Activated gamma-delta T cell treated with Interleukin-2 at 50 U/mL for 16 hours (primary cell): ENCODE measurements at regions not wholly inside any gene's neighbourhood (a gene's known extent, or its start where the extent isn't known, plus 50 kb on each side); places are given as distances from the start of the nearest gene placed in this dataset.
"Not testable (repeated sequence)": the region's sequence is repeated elsewhere in the genome, so short reads cannot be mapped to it uniquely, and the experiment has no call there.

Experiments
- DNase-seq: peaks from one replicate; pipeline ENCODE4 v3.0.0-alpha.2; 2020

DNA sequence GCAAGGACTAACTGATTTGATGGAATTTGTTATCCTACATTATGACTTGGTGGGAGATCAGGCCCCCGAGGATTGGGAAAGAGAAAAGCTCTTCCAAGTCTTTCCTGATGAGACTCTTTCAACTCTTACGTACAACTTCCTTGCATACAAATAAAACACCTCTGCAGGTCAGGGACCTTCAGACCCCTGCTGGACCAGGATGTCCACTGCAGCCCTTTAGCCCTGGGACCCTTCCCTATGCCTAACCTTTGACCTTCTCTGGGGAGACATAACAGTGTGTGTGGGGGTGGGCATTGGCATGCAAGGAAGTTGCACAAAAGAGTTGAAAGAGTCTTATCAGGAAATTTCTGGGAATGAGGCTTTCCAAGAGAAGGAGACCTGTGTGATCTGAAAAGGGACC is 859.4 kb downstream of the TYW1 start:
- DNase-seq = no peak

DNA sequence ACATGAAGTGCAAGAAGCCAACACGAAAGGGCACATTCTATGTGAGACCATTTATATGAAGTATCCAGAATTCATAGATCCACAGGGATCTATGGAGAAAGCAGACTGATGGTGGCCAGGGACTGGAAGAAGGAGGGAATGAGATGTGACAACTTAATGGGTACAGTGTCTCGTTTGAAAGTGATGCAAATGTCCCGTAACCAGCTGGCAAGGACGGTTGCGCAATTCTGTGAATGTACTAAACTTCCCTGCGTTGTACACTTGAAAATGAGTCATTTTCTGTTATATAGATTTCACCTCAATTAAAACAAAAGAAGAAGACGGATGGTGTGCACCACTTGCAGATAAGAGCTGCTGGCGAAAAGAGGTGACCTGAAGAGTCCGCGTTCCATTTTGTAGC is 861.1 kb downstream of the TYW1 start:
- no peak for DNase-seq

DNA sequence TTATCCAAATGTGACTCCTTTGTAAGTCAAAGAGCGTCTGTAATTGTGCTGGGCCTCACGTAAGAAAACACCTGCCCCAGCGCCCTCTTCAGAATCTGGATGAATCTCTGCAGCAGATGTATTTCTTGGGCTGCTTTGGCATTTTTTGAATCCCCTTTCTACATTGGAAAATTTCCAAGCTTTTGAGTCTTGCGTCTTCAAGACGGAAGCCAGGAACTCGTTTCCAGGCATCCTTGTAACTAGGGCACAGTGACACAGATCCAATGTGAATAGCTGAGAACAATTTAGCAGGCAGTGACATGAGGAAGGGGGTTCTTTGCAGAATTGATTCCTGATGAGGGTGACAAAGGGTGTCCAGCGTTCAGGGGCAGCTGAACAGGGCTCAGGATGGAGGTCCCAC is 862.3 kb downstream of the TYW1 start:
- no peak for DNase-seq

DNA sequence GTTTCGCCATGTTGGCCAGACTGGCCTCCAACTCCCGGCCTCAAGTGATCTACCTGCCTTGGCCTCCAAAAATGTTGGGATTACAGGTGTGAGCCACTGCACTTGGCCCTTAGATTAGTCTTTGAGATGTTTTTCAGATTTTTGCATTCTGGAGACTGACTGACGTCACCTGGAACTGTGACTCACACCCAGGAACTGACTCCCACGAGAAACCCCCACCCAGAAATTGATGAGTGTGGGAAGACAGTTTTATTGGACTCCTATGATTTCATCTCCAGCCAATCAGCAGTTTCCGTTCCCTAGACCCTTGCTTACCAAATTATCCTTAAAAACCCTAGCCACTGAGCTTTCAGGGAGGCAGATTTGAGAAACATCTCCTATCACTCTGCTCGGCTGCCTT is 867.3 kb downstream of the TYW1 start:
- DNase-seq = no peak

DNA sequence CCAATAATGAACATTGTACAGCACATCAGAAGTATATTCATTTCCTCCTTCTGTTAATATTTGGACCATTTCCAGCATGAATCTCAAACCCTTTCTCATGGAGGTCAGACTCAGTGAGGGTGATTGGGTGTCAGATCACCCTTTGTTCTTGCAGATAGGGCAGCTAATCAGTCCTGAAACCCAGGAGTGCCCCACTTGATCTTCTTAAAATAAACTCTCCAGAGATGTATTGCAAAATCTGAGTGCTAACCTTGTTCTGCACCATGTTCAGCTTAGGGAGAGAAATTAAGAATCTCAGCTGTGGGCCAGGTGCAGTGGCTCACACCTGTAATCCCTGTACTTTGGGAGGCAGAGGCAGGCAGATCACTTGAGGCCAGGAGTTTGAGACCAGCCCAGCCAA is 869.4 kb downstream of the TYW1 start:
- DNase-seq = no peak

DNA sequence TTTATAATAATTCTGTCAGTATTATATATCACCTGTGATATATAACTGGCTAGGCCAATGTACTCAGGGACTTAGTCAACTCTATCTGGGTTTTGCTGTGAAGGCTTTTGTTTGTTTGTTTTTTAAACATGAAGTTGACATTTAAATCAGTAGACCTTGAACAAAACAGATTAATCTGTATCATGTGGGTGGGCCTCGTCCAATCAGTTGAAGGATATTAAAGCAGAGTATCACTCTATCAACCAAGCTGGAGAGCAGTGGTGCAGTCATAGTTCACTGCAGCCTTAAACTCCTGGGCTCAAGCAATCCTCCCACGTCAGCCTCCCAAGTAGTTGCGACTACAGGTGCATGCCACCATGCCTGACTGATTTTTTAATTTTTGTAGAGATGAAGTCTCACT is 870.2 kb downstream of the TYW1 start:
- no peak for DNase-seq

DNA sequence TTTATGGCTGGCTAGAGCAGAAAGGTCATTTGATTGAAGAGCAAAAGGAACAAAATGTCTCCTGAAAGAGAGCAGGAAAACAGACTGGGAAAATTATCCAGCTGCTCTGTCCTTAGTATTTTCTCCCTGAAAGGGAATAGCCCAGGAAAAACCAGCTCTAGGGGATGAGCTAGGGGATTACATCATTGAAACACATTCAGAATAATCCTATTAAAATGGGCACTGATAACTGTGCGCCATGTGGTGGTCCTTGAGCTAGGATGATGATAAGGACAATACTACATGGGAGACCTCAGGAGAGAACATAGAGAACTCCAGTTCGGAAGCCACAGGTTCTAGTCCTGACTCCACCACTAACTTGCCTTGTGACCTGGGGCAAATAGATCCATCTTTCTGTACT is 873.8 kb downstream of the TYW1 start:
- no peak for DNase-seq

DNA sequence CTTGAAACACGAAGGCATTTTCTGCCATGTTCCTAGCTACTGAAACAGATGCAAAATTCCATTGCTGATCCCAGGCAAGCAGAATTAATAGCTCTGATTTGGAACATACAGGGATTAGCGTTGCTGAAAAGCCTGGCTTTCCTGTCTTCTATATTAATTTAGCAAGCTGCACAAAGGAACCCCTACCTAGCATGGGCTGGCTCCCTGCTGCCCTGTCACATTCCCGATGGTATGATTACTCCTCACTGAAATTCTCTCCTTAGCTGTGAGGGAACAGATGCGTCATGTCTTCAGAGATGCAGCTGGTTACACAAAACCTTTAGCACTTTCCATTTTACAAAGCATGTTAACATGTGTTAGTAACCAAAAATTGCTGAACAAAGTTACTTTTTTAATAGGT is 878.9 kb downstream of the TYW1 start:
- no peak for DNase-seq

DNA sequence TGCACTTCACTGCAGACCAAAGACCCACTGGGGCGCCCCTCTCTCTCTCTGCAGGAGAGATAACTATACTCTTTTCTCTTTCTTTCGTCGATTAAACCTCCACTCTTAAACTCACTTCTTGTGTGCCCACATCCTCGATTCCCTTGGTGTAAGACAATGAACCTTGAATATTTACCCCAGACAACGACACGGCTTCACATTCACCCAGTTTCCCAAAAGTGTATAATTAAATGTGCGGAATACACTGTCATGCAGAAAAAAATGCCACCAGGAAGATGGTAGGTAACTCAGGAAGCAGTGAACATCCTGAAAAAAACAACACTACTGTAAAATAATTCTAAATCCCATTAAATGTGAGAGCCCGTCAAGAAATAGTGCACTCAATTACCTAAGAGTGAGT is 882.2 kb downstream of the TYW1 start:
- DNase-seq = no peak

DNA sequence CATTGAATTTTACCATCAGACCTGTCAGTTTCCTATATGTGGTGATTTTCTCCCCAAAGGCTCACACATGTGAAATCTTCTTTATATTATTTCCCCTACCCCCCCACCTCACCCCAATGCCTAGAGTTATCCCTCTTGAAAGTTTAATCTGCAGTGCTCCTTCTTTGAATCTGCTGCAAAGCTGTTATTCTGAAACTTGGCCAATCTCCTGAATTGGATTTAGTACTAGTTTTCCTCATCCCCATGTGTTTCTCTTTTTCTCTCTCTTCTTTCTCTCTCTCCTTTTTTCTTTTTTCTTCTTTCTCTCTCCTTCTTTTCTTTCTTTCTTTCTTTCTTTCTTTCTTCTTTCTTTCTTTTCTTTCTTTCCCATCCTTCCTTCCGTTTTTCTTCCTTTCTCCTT is 886.2 kb downstream of the TYW1 start:
- no peak for DNase-seq

DNA sequence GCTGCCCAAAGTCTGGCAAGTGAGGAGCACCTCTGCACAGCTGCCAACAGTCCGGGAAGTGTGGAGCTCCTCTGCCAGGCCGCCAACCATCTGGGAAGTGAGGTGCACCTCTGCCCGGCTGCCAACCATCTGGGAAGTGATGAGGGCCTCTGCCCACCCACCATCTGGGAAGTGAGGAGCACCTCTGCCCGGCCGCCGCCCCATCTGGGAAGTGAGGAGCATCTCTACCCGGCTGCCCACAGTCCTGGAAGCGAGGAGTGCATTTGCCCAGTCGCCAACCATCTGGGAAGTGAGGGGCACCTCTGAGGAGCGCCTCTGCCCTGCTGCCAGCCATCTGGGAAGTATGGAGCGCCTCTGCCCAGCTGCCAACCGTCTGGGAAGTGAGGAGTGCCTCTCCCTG is 893.7 kb downstream of the TYW1 start:
- no peak for DNase-seq

DNA sequence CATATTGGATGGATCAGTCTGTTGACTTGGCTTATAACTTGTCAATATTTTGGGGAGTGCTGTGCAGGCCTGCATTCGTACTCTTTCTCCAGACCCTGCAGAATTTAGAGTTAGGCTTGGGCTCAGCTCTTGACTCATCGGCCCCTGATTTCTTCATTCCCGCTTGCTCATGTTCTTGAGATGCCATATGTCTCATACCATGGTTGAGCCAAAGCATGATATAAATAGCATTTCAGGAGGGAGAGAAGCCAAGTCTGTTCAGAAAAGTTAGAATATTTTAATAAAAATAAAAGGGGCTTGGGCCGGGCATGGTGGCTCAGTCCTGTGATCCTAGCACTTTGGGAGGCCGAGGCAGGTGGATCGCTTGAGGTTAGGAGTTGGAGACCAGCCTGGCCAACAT is 898.1 kb downstream of the TYW1 start:
- no peak for DNase-seq

DNA sequence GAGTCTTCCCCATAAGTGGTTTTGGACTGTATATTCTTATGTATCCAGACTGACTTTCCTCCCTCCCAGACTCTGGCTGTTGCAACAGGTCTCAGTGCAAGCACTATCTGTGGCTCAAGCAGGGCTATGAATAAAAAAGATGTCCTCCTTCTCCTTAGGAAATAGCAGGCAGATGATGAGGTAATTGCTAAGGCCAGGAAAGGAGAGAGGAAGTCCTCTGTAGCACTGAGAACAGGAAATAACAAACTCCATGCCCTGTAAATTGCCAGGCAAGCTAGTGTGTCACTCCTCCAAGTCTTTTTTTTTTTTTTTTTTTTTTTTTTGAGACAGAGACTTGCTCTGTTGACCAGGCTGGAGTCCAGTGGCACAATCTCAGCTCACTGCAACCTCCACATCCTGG is 900.1 kb downstream of the TYW1 start:
- no peak for DNase-seq

DNA sequence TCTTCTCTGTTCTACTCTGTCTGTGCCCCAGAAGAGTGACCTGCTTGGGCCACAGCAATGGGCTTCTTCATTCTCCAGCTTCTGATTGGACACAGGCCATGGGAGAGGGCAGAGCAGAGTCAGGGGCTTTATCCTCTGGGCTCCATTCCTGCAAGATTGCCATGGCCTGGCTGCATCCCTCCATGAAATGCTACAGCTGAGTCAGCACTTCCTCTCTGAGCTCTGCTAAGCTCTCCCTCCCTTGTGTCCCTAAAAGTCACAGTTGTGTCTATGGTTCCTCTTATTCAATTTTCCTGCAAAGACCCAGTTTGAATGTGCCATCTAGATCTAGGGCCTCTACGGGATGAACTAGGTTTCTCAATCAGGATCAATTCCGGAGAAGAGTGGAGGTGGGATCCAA is 903.8 kb downstream of the TYW1 start:
- no peak for DNase-seq

DNA sequence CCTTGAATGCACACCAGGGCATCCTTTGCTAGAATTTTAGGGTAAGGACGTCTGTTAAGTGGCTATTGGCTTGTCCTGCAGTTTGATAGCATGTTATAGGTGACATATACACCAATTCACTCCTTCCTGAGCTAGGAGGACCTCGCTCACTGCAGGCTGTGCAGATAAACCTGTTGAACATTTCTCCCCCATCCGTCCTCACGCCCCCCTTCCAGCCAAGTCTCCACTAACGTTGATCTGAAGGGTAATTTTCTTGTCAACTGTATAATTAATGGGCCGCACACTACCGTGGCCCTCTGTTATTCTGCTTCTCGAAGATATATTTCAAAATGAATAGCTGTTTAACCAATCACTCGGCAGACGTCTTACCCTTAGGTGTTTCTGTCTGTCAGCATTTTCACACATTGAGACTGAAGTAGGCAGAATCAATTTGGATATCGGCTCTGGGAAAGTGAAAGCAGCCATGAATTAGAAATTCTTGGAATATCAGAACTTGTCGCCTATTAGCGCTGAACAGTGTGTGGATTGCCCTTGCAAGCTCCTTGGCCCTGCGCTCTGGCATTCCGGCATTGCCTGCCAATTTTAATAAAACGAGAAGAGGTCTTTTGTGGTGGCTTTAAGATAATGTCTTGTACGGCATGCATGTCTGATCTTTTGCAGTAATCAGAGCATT is 905.3 kb downstream of the TYW1 start:
- no peak for DNase-seq

DNA sequence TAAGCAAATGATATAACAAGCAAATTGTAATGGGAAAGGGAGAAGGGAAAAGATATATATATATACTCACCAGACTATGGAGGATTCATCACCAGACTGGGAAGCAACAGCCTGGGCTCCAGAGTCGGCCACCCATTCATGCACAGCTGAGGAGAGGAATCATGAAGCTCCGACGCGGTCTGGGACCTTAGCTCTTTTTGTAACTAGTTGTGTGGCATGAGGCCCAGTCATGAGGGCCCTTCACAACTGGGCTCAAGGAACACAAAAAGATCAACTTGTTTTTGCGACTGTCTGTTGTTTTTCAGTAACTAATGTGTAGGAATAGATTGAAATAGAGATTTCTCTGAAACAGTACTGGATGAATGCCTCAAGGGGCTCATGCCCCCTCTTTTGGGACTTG is 911.2 kb downstream of the TYW1 start:
- DNase-seq = no peak

DNA sequence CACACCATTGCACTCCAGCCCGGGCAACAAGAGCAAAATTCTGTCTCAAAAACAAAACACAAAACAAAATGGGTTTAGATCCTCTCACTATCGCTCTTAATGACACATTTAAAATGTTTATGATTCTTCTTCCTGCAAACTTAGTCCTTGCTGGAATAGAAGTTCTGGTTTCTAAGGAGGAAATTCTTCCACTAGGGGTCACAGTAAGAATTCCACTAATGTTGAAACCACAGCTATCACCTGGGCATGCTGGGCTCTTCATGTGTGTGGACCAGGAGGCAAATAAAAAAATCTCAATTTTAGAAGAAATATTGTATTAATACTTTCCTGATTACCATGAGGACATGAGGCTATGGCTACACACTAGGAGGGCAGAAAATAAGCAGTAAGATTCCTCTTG is 915.8 kb downstream of the TYW1 start:
- no peak for DNase-seq

DNA sequence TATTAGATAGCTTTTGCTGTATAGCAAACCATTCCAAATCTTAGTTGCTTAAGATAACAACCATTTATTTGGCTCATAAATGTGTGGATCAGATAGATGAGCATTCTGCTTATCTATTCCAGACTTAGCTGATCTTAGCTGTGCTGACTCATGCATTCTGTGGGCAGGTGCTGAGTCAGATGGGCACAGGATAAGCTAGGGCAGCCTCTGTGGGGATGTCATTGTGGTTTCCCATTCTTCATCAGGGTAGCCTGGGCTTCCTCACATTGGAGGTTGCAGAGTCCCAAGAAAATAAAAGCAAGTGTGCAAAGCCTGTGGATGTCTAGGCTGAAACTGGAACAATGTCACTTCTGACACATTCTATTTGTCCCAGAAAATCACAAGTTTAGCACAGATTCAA is 917.0 kb downstream of the TYW1 start:
- no peak for DNase-seq

DNA sequence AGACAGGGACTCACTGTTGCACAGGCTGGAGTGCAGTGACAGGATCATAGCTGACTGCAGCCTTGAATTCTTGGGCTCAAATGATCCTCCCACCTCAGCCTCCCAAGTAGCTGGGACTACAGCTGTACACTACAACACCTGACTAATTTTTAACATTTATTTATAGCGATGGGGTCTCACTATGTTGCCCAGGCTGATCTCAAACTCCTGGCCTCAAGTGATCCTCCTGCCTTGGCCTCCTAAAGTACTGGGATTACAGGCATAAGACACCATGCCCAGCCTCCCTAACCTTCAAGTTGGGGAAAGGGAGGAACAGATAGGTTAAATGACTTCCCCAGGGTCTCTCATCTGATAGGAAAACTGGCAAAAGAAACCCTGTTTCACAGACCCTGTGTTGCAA is 919.5 kb downstream of the TYW1 start:
- DNase-seq = not testable (repeated sequence)

DNA sequence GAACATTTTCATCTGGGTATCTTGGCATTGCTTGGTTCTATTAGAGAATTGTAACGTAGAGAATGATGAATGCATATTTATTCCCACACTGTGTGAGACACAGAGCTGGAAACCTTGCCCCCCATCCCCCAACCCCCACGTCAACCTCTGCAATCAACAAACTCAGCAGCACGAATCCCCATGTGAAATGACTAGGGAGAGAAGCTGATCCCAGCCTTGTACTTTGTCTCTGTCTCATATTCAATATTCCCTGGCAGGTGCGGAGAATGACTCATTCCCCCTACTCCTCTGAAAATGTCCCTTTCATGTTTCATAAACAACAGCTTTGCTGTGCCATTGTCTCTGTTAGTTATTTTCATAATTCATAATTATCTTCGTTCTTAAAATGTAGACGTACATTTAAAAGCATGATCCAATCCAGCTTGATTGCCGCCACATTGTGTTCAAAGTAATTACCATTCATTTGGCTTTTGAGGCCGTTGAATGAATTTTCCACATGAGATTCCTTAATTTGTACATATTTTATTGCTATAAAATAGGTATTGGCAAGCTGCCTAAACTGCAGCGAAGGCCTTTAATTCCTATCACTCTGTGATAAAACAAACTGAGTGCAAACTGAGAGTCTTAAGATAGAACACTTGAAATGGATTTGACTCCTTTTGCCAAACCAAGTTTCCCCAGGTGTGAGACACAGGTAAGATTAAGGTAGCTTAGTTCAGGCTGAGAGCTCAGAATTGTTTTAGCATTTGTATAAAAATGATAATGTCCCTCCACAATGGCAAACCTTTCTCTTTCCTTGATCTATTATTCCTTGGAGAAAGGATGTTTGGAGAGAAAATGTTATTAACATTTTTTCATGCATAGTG is 920.2 kb downstream of the TYW1 start:
- DNase-seq = no peak

DNA sequence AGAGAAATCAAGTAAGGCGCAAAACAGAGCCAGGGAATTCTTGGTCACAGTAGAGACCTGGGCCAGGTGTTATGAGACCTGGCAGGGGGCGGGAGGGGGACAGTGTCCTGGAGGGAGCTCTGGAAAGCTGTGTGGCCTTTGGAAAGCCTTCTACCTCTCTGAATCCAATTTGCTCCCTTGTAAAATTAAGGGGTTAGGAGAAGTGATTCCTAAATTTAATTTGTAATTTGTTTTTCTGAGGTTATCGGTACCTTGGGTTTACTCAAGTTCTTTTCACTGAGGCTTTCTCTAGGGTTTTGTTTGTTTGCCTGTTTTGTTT is 920.8 kb downstream of the TYW1 start:
- DNase-seq = no peak

DNA sequence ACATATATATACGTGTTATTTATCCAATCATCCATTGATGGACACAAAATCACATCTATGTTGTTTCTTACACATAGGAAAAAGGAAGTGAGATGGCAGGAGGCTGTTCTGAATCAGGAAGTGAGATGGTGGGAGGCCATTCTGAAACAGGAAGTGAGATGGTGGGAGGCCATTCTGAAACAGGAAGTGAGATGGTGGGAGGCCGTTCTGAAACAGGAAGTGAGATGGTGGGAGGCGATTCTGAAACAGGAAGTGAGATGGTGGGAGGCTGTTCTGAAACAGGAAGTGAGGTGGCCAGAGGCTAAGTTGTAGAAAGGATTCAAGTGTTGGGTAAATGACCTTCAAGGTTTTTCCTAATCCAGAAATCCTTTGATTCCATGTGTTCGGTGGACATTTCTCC is 921.5 kb downstream of the TYW1 start:
- no peak for DNase-seq

DNA sequence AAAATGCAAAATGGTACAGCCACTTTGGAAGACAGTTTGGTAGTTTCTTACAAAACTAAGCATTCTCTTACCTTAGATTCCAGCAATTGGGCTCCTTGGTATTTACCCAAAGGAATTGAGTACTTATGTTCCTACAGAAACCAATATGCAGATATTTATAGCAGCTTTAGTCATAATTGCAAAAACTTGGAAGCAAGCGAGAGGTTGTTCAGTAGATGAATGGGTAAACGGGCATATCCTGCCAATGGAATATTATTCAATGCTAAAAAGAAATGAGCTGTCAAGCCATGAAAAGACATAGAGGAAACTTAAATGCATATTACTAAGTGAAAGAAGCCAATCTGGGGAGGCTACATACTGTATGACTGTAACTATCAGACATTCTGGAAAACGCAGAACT is 926.7 kb downstream of the TYW1 start:
- DNase-seq = no peak

DNA sequence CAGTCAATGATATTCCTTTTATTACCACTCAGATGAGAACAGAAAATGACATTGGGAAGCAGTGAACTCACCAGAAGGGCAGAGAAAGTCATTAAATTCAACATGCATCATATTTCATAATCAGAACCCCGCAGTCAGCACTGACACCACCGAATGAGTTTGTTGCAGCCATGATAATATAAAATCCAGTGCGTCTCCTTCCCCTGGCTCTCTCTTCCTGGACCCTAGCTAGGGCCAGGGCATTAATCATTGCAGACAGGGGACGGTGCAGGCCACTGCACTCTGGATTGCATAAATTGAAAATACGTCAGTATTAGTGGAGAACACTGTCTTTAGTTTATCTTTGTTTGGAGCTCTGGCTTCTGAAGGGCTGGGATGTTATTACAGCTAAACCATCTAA is 931.5 kb downstream of the TYW1 start:
- no peak for DNase-seq

DNA sequence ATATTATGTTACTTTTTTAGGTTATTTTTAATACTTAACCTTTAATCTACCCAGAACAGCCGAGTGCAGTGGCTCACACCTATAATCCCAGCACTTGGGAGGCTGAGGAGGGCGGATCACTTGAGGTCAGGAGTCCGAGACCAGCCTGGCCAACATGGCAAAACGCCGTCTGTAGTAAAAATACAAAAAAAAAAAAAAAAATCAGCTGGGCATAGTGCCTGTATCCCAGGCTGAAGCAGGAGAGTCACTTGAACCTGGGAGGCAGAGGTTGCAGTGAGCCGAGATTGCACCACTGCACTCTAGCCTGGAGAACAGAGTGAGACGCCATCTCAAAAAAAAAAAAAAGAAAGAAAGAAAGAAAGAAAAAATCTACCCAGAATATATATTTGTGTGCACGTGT is 939.8 kb downstream of the TYW1 start:
- not testable (repeated sequence) for DNase-seq
